HUES6 (cell line): ENCODE measurements at regions not wholly inside any gene's neighbourhood (a gene's known extent, or its start where the extent isn't known, plus 50 kb on each side); places are given as distances from the start of the nearest gene placed in this dataset.

ENCODE experiments used
- H3K27ac ChIP-seq: 2 replicates; pipeline ENCODE4 v1.7.0; 2013; ENCODE audit warnings: low read depth, mild to moderate bottlenecking, low read length, inconsistent platforms
- H3K27me3 ChIP-seq: 2 replicates; pipeline ENCODE4 v1.6.1; 2013; ENCODE audit warnings: low read length; ENCODE audit not compliant: control insufficient read depth, insufficient read depth
- H3K36me3 ChIP-seq: 2 replicates; pipeline ENCODE4 v1.6.1; 2013; ENCODE audit warnings: low read length; ENCODE audit not compliant: control insufficient read depth, insufficient read depth
- H3K4me1 ChIP-seq: 2 replicates; pipeline ENCODE4 v1.6.1; 2013; ENCODE audit warnings: low read length; ENCODE audit not compliant: control insufficient read depth, insufficient read depth
- H3K4me3 ChIP-seq: 2 replicates; pipeline ENCODE4 v1.5.1; 2013; ENCODE audit warnings: low read depth, low read length
- H3K9ac ChIP-seq: one replicate; pipeline ENCODE4 v1.6.1; 2013; ENCODE audit warnings: mild to moderate bottlenecking, low read length
- H3K9me3 ChIP-seq: 2 replicates; pipeline ENCODE4 v1.6.1; 2013; ENCODE audit warnings: low read depth, low read length; ENCODE audit not compliant: control insufficient read depth, insufficient read depth

DNA sequence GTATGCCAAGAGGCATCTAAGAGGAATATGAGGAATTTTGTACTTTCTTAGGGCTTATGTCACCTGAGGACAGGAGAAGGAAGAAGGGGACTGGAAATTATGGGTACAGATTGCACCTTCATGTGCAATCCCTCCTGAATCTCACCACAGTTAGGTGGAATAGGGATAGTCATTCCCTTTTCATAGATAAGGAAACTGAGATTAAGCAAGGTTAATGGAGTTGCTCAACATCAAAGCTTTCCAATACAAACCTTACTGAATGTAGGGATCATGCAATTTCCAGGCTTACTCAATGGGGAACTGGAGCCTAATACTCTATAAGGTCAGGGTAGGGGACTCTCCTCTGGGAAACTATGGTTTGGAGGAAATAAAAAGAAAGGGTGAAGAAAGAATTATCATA, 133.0 kb downstream of the C11orf87 start:
- Histone ChIP-seq H3K4me3 (no peak overlapping the region), H3K4me1 (no peaks in the 10 kb centered on the region), H3K9me3 (0 out of 2 replicates have a peak, but pooled peaks cover 4% of the 10 kb centered on the region), H3K27ac (no peak overlapping the region), H3K27me3 (no peaks in the 10 kb centered on the region), H3K9ac (no peak overlapping the region), H3K36me3 (no peaks in the 10 kb centered on the region)

DNA sequence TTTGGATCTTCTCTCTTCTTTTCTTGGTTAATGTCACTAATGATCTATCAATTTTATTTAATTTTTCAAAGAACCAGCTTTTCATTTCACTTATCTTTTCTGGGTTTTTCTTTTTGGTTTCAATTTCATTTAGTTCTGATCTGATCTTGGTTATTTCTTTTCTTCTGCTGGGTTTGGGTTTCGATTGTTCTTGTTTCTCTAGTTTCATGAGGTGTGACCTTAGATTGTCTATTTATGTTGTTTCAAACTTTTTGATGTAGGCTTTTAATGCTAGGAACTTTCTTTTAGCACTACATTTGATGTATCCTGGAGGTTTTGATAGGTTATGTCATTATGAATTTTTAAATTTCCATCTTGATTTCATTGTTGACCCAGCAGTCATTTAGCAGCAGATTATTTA, 142.3 kb downstream of the C11orf87 start:
- H3K9me3 ChIP-seq: no peaks in the 10 kb centered on the region
- H3K27ac ChIP-seq: no peak overlapping the region
- H3K9ac ChIP-seq: no peak overlapping the region
- no peaks in the 10 kb centered on the region for H3K4me1 ChIP-seq
- H3K27me3 ChIP-seq: no peaks in the 10 kb centered on the region
- no peak overlapping the region for H3K4me3 ChIP-seq
- no peaks in the 10 kb centered on the region for H3K36me3 ChIP-seq

DNA sequence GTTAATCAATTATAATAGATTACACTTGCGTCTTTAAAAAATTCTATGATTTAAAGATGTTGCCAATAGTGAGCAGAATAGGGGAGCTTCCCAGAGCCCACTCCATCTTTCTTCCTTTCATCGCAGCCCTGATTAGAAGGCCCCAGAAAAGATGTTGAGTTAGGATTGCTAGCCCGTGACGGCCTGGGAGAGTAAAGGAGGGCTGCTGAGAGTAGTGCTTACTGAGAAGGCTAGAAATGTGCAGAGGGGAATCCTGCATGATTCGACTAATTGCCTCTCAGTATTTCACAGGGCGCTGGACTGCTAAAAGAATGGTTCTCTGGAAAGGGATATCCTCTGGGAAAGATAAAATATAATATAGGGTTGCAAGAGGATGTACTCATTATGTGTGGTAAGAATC, 160.5 kb downstream of the C11orf87 start:
- no peak overlapping the region for H3K27ac ChIP-seq
- H3K27me3 ChIP-seq: no peaks in the 10 kb centered on the region
- no peaks in the 10 kb centered on the region for H3K4me1 ChIP-seq
- no peaks in the 10 kb centered on the region for H3K9me3 ChIP-seq
- no peaks in the 10 kb centered on the region for H3K36me3 ChIP-seq
- no peak overlapping the region for H3K4me3 ChIP-seq
- H3K9ac ChIP-seq: no peak overlapping the region

DNA sequence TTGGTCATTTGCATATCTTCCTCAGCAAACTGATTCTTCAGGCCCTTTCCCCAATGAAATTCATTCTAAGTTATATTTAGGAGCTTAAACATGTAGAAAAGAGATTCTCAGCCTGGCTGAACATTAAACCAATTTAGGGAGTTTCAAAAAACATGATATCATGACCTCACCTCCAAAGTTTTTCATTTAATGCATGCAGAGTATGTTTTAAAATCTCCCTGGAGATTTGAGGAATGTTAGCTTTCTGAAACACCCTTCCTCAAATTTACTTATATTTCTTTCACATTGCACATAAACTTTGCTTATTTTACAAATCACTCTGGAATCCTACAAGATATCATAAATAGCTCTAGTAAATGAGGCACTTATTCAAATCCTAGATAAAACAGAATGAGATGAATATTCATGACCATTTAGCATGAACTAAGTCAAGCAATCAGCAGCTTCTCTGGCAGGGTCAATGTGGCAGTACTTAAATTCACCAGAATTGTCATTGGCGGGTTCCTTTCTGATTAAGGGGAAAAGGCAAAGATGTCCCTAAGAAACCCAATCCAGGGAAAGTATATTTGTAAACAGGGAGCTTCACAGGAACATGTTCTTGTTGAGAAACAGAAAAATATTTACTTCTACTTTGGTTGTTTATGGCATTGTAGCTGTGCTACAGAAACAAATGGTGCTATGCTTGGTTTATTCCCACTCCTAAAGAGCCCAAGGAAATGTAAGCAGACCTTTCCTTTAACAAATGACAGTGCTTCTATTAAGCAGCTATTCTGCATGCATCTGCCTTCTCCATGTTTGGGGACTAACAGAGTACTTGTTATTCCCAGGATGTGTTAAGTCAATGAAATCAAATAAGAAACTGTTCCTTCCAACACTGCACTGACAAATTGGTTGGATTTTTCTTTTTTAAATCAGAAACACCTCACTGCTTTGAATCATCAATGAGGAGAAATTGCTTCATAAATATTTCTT, 162.3 kb downstream of the C11orf87 start:
- Histone ChIP-seq H3K36me3 (no peaks in the 10 kb centered on the region), H3K9me3 (no peaks in the 10 kb centered on the region), H3K4me1 (no peaks in the 10 kb centered on the region), H3K27me3 (no peaks in the 10 kb centered on the region), H3K9ac (no peak overlapping the region), H3K27ac (no peak overlapping the region), H3K4me3 (no peak overlapping the region)

DNA sequence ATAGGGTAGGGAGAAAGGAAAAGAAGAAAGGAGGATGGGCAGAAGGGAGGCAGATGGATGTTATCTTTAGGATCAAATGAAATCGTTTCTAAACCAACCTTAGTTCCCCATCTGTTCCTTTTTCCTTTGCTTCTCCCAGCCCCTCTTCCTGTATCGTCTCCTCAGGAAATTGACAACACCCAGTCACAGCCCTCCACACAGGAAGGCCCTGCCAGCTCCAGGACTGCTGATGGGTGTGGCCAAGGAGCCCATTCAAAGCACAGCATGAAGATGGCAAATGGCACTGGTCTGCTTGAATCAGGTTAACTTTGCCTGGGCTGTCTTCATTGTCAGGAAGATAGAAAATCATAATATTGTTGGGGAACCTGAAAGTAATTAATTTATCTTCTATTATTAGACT, 164.8 kb downstream of the C11orf87 start:
- no peaks in the 10 kb centered on the region for H3K9me3 ChIP-seq
- H3K9ac ChIP-seq: no peak overlapping the region
- H3K27ac ChIP-seq: no peak overlapping the region
- no peak overlapping the region for H3K4me3 ChIP-seq
- H3K4me1 ChIP-seq: no peaks in the 10 kb centered on the region
- H3K27me3 ChIP-seq: no peaks in the 10 kb centered on the region
- H3K36me3 ChIP-seq: no peaks in the 10 kb centered on the region

DNA sequence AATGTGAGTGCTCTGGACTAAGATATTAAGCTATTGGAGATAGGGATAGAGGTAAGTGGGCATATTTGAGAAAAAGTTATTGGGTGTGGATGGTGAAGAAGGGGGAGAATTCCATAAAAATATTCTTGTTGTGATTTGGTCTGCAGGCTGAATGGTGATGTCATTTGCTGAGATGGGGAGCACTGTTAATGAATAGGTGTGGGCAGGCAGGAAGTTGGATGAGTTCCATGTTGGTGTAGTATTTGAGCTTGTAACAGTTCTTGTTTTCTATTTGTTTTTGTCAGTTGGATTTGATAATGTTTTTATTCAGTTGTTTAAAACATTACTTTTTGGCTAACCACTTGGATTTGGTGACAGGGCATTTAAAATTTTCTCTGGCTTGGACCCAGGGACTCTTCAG, 168.8 kb downstream of the C11orf87 start:
- H3K4me1 ChIP-seq: no peaks in the 10 kb centered on the region
- H3K9me3 ChIP-seq: no peaks in the 10 kb centered on the region
- no peaks in the 10 kb centered on the region for H3K27me3 ChIP-seq
- H3K9ac ChIP-seq: no peak overlapping the region
- no peaks in the 10 kb centered on the region for H3K36me3 ChIP-seq
- no peak overlapping the region for H3K4me3 ChIP-seq
- no peak overlapping the region for H3K27ac ChIP-seq

DNA sequence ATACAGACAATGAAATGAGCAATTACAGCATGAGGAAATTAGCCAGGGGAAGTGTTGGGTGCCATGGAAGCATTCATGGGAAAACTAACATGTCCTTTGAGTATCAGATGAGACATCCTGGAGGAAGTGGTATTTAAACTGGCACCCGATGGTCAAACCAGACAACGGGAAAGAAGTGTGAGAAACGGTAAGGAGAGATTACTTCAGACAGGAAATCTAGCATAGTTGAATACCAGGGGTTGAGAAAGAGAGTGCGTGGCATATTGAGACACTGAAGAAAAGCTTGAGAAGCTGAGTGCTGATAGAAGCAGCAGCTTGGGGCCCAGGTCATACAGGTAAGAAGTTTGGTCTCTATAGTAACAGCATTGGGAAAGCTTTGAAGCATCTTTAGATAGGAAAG, 175.3 kb downstream of the C11orf87 start:
- Histone ChIP-seq H3K9me3 (no peaks in the 10 kb centered on the region), H3K4me3 (no peak overlapping the region), H3K27me3 (no peaks in the 10 kb centered on the region), H3K36me3 (no peaks in the 10 kb centered on the region), H3K9ac (no peak overlapping the region), H3K27ac (no peak overlapping the region), H3K4me1 (no peaks in the 10 kb centered on the region)

DNA sequence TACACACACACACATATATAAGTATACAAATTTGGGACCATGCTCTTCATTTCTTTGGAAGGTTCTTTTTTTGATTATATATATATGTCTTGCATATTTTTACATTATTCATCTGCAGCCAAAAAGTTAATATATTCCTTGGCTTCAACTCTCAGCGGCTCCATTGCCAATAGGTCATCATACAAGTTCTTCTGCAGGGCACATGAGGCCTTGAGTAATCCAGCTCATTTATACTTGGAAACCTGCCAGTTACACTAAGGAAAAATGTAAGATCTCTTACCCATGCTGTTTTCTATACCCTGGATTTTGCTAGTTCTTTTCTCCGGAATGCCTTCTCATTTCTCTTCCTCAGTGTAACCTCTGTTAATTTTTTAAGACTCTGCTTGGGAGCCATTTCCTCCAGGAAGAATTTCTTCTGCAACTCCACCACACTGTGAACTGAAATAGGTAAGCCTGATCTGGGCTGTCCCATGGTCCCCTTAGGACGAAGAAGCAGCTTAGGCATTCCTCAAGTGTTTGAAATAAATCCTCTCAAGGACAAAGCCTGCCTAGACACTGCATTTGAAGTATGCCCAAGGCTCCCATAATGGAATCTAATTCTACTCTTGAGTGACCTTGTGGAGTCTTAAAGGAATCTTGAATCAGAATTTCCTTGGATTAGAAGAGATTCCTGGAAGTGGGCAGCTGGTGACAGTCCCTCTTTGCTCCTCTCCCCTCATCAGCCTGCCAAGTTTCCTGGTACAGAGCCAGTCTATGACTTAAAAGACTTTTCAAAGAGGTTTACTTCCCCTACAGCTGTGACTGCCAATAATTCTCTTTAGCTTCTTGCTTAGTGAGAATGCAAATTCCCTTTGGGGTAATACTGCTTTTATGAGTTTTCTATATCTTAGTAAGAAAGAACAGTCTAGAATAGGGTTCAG, 182.8 kb downstream of the C11orf87 start:
- no peak overlapping the region for H3K4me3 ChIP-seq
- H3K36me3 ChIP-seq: no peaks in the 10 kb centered on the region
- H3K9me3 ChIP-seq: no peaks in the 10 kb centered on the region
- H3K9ac ChIP-seq: no peak overlapping the region
- no peaks in the 10 kb centered on the region for H3K4me1 ChIP-seq
- no peaks in the 10 kb centered on the region for H3K27me3 ChIP-seq
- H3K27ac ChIP-seq: no peak overlapping the region

DNA sequence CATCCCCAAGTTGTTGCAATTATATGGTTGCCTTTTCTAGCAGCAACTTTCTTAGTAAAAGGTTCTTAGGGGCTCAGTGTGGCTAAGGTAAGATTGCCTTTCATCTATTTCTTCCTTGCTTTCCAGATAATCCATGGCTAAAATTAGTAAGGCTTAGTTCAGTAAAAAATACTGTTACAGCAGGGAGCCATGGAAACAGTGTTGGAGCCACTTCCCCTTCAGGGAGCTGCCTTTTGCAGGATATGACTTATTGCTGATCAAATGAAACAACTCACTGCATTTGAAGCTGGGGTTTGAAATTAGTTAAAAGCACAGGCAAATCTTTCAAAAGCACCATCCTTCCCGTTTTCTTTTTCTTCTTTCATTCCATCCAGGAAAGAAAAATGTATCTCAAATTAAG, 184.3 kb downstream of the C11orf87 start:
- H3K9me3 ChIP-seq: no peaks in the 10 kb centered on the region
- no peaks in the 10 kb centered on the region for H3K4me1 ChIP-seq
- H3K27me3 ChIP-seq: no peaks in the 10 kb centered on the region
- H3K27ac ChIP-seq: no peak overlapping the region
- H3K4me3 ChIP-seq: no peak overlapping the region
- H3K36me3 ChIP-seq: no peaks in the 10 kb centered on the region
- no peak overlapping the region for H3K9ac ChIP-seq

DNA sequence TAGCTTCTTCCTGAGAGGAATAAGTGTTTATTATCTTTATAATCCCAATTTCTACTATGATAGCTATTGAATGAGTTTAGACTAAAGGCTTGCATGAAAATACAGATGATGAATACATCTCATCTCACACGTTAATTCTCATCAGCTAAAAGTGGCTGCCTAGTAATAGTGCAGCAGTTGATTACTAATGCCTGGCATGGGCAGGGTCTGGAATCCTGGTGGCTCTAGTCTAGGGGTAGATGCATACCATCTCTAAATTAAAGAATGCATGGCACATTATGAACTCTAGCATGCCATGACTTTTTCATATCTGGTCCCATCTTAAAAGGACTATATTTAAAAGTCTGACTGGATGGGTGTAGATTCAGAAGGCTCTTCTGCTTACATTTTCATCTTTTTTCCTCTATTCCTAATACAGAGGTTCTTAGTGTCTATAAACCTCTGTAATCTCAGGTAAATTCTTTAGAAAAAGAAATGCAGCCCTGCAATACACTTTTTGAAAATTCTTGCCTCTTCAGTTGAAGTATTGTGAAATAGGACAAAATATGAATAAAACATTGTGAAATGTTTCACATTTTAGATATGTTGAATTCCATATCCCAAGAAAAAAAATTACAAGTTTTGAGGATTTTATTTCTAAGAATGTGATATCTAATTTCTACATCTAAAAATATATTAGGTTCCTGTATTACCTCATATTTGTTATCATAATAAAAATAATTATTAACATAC, 187.6 kb downstream of the C11orf87 start:
- Histone ChIP-seq H3K4me1 (no peaks in the 10 kb centered on the region), H3K4me3 (no peak overlapping the region), H3K27me3 (no peaks in the 10 kb centered on the region), H3K36me3 (no peaks in the 10 kb centered on the region), H3K9ac (no peak overlapping the region), H3K9me3 (no peaks in the 10 kb centered on the region), H3K27ac (no peak overlapping the region)
